DMS79 (cell line): ENCODE measurements at regions not wholly inside any gene's neighbourhood (a gene's known extent, or its start where the extent isn't known, plus 50 kb on each side); places are given as distances from the start of the nearest gene placed in this dataset.
"Not testable (repeated sequence)": the region's sequence is repeated elsewhere in the genome, so short reads cannot be mapped to it uniquely, and the experiment has no call there.

Experiments
- DNase-seq: peaks from one replicate; lab custom pipeline; 2025; lab: John Stamatoyannopoulos, UW

- no peak for DNase-seq
These were observed 333.1 kb upstream of the KCNMB2 start for GRCh38 chr3:178203165-178203564.

DNA sequence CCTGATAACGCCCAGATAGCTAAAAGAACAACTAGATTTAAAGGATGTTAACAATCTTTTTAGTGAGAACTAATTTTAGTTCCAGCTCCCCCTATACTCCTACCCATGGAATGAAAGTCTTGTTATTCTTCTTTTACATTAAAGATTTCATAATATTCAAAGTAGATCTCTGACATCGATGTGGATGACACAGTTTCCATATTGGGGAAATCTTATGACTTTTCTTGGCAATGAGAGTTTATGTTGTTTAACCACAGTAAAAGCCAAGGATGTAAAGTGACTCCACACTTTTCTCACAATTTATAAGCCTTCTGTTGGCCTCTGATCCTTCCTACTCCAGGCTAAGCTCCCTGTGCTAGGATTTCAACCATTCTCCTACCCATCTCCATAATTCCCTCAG, 332.6 kb upstream of the KCNMB2 start:
- no peak for DNase-seq

GRCh38 chr3:178205740-178206139, 330.5 kb upstream of the KCNMB2 start:
- DNase-seq: no peak

DNA sequence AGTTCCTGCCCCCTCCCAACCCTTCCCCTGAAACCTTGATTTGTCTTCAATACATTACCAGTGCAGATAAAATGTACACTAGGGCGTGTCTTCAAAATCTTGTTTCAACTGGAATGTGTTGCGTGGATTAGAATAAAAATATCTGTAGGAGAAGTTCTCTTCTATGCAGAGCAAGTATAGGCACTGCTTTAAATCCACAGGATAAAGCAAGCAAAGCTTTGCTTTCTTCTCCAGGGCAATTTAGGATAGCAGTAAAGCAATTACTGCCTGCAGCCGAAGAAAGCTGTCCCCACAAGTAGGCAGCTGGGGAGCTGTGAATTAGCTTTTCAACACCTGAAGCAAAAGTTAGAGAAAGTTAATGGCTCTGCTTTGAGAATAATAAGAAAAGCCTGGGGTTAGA, 329.7 kb upstream of the KCNMB2 start:
- DNase-seq: no peak

- not testable (repeated sequence) for DNase-seq
These were observed 329.1 kb upstream of the KCNMB2 start for GRCh38 chr3:178207161-178207560.

DNA sequence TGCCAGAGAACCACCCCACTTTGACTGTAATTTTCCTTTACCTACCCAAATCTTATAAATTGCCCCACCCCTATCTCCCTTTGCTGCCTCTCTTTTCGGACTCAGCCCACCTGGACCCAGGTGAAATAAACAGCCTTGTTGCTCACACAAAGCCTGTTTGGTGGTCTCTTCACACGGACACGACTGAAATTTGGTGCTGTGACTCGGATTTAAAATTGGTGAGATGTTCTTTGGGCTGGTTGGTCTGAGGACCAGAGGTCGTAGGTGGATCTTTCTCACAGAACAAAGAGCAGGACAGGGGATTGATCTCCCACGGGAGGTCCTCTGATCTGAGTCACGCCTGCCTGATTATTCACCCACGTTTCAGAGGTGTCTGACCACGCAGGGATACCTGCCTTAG, 328.6 kb upstream of the KCNMB2 start:
- not testable (repeated sequence) for DNase-seq

DNA sequence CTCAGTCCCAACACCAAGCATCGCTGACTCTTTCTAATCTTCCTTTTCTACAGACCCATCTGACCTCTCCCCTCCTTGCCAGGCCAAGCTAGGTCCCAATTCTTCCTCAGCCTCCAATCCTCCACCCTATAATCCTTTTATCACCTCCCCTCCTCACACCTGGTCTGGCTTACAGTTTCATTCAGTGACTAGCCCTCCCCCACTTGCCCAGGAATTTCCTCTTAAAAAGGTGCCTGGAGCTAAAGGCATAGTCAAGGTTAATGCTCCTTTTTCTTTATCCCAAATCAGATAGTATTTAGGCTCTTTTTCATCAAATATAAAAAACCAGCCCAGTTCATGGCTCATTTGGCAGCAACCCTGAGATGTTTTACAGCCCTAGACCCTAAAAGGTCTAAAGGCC, 327.1 kb upstream of the KCNMB2 start:
- not testable (repeated sequence) for DNase-seq

- not testable (repeated sequence) for DNase-seq
These were observed 326.6 kb upstream of the KCNMB2 start for GRCh38 chr3:178209618-178210017.

DNA sequence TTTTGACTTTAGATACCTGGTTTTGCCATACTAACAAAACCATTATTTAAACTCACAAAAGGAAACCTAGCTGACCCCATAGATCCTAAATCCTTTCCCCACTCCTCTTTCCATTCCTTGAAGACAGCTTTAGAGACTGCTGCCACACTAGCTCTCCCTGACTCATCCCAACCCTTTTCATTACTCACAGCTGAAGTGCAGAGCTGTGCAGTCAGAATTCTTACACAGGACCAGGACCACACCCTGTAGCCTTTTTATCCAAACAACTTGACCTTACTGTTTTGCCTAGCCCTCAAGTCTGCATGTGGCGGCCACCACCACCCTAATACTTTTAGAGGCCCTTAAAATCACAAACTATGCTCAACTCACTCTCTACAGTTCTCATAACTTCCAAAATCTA, 325.1 kb upstream of the KCNMB2 start:
- not testable (repeated sequence) for DNase-seq

DNA sequence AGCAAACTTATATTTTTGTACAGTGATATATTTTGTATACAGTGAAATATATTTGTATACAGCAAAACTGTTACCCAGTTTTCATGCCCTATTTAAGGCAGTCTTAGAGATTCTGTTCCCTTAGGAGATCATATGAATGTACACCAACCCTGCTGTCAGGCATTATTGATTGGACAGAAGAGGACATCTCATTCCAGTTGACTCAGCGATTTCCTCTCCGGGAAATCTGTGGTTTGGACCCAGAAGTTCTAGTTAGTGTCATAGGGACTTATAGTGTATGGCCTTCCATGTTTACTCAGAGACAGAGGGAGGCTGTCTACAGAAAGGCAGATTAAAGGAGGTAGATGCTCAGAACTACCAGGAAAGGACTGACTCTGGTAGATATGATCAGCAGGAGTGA, 318.8 kb upstream of the KCNMB2 start:
- no peak for DNase-seq

GRCh38 chr3:178218231-178218630, 318.0 kb upstream of the KCNMB2 start:
- DNase-seq: no peak

DNA sequence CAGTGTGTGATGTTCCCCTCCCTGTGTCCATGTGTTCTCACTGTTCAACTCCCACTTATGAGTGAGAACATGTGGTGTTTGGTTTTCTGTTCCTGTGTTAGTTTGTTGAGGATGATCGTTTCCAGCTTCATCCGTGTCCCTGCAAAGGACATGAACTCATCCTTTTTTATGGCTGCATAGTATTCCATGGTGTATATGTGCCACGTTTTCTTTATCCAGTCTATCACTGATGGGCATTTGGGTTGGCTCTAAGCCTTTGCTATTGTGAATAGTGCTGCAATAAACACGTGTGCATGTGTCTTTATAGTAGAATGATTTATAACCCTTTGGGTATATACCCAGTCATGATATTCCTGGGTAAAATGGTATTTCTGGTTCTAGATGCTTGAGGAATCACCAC, 316.6 kb upstream of the KCNMB2 start:
- not testable (repeated sequence) for DNase-seq

GRCh38 chr3:178223876-178224275, 312.4 kb upstream of the KCNMB2 start:
- no peak for DNase-seq

DNA sequence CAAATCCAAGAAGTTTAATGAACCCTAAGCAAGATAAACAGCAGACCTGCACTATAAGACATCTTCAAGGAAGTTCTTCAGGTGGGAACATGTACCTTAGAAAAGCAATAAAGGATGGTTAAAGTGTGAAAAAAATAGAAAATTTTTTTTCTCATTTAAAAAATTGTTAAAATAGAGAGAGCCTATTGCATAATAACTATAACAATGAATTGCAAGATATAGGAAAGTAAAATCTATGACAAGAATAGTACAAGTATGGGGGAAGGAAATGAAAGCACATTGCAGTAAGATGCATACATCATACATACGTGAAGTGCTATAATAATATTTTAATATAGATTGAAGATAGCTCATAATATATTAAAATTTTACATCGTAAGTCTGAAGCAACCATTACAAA, 310.1 kb upstream of the KCNMB2 start:
- no peak for DNase-seq

DNA sequence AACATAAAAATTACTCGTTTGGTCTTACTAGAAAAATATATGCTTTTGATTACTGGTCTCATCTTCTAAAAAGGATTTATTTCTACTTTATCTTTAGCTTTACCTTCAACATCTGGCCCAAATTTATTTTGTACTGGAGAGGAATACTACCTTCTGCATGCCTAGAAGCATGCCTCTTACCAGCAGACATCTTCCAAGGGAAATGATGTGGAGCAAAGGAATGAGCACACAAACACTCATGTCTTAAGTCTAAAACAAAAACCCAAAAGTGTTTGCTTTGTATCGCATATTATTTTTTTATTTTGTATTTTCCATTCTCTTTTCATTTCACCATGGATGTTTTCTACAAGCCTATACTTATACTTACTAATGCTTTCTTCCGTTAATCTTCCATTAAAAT, 304.6 kb upstream of the KCNMB2 start:
- DNase-seq: no peak

GRCh38 chr3:178233371-178234071, 302.7 kb upstream of the KCNMB2 start:
- DNase-seq: no peak

DNA sequence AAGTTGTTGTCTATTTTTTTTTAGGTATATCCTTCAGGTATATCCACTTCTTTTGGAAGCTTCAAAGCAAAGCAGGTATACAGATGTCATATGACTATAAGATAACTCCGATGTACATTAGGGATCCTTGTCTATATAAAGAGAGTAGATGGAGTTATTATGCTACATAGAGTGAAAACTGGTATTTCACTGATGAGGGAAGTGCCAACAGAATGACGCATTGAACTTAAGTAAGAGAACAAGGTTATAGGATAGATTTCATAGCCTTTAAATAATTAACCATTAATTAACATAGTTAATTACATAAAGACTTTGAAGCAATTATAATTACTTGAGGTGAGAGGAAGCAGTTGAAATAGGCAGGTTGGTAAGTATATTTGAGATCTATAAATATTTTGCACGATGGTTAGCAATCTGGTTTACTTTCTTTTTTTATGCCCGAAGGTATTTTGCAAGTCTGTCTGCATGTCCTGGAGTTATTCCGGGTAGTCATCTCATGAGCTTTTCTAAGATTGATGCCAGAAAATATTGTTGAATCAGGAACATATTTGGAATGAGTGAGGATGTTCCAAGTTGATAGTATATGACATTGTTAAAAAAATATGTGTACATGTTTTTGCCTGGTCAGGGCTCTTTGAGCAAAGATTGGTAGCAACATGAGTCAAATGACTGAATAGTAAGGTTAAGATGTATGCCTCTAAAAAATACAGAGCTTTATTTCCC, 299.5 kb upstream of the KCNMB2 start:
- DNase-seq: no peak

- no peak for DNase-seq
These were observed 298.1 kb upstream of the KCNMB2 start for GRCh38 chr3:178238179-178238578.

- no peak for DNase-seq
These were observed 291.2 kb upstream of the KCNMB2 start for GRCh38 chr3:178244733-178245709.

GRCh38 chr3:178246004-178246403, 290.2 kb upstream of the KCNMB2 start:
- no peak for DNase-seq

DNA sequence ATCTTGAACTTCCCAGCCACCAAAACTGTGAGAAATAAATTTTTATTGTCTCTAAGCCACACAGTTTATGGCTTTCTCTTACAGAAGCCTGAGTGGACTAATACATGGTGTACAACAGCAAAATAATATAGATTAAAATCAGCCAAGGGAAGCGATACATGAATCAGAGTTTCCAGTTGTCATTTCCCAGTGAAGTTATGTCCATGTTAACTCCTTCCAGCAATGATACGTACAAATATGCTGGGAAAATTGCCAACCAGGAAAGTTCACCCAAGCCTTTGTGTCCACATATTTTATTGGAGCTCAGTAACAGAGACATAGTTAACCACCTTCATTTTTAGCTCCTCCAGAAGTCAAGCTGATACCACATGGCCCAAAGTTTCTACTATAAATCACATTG, 280.9 kb upstream of the KCNMB2 start:
- no peak for DNase-seq

GRCh38 chr3:178257491-178257890, 278.7 kb upstream of the KCNMB2 start:
- no peak for DNase-seq

- no peak for DNase-seq
These were observed 278.1 kb upstream of the KCNMB2 start for GRCh38 chr3:178258121-178258520.
